ENCODE measurements at regions not wholly inside any gene's neighbourhood (a gene's known extent, or its start where the extent isn't known, plus 50 kb on each side); places are given as distances from the start of the nearest gene placed in this dataset.

DNA sequence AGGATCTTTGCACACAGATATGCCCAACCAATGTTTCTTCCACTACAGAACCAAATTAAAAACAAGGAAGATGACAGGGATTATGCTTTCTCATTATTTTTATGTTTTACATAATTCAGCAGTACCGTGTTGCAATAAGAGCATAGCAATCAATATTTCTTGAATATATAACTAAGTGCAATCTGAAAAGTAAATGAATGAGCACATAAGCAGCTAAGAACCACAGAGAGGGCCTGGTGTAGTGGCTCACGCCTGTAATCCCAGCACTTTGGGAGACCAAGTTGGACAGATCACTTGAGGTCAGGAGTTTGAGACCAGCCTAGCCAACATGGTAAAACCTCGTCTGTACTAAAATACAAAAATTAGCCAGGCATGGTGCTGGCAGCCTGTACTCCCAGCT lies 423.7 kb downstream of the MRPL39 start:
- no CpG with 5 or more reads among the region's 3 CpGs for WGBS, 2 experiments (ENCODE audit: extremely low coverage in 2 of 2, insufficient read length in 1 of 2)
- H3K79me1 ChIP-seq (ENCODE audit: low read depth in 1 of 2, low read length in 2 of 2): no peaks in the 10 kb centered on the region
- H3K9me1 ChIP-seq (ENCODE audit: insufficient read depth, low read length): no peaks in the 10 kb centered on the region
- no peak overlapping the region for H3K9ac ChIP-seq (ENCODE audit: low read depth, low read length)
- no peaks in the 10 kb centered on the region for H3K27me3 ChIP-seq (ENCODE audit: control insufficient read depth, insufficient read depth, low read length)
- no peak overlapping the region for H4K8ac ChIP-seq (ENCODE audit: low read depth in 2 of 2, low read length in 2 of 2)
- no peak overlapping the region for H2BK5ac ChIP-seq (ENCODE audit: low read depth, low read length, poor library complexity, severe bottlenecking)
- no peak overlapping the region for H3K27ac ChIP-seq (ENCODE audit: insufficient read depth, low read length)
- H3K4me1 ChIP-seq (ENCODE audit: control insufficient read depth, insufficient read depth, low read length): no peaks in the 10 kb centered on the region
- no peak overlapping the region for H3K18ac ChIP-seq (ENCODE audit: low read depth, low read length)
- H4K91ac ChIP-seq (ENCODE audit: insufficient read depth, low read depth, low read length): no peak overlapping the region
- H3K4me2 ChIP-seq (ENCODE audit: low read depth, low read length): no peak overlapping the region
- no peaks in the 10 kb centered on the region for H3K9me3 ChIP-seq (ENCODE audit: control insufficient read depth, insufficient read depth, low read length)
- H3K36me3 ChIP-seq (ENCODE audit: control insufficient read depth, insufficient read depth, low read length): no peaks in the 10 kb centered on the region
- ChIA-PET POLR2A (ENCODE audit: unreplicated experiment) (no interaction called here), CTCF (interaction anchor here (0.5 kb wide), 1 partner anchor 377 kb away, joined by 3 read pairs; no protein-coding TSS in a partner anchor)
- intact Hi-C loops (cut with micrococcal nuclease) (no loop called here), dilution Hi-C loops (cut with HindIII; ENCODE audit: low sequenced_read_pairs, unreplicated experiment) (no loop called here), in situ Hi-C loops (cut with MboI; ENCODE audit: low sequenced_read_pairs) (no loop called here)
- H3K4ac ChIP-seq (ENCODE audit: low read depth, low read length): no peak overlapping the region
- no peak overlapping the region for H2BK120ac ChIP-seq (ENCODE audit: low read depth, low read length)
- no peak overlapping the region for H2BK20ac ChIP-seq (ENCODE audit: low read depth, low read length)
- H2AK9ac ChIP-seq (replicated peaks; ENCODE audit: low read depth, low read length, poor library complexity): no peak overlapping the region
- H2AK5ac ChIP-seq (ENCODE audit: low read depth, low read length): no peak overlapping the region
- H4K20me1 ChIP-seq (ENCODE audit: insufficient read depth, low read length): no peaks in the 10 kb centered on the region
- no peak overlapping the region for H4K5ac ChIP-seq (ENCODE audit: low read depth, low read length)
- no peak overlapping the region for H2BK15ac ChIP-seq (ENCODE audit: low read depth, low read length)
- no peak overlapping the region for H3K4me3 ChIP-seq (ENCODE audit: insufficient read depth, low read depth, low read length)
- no peak for TF ChIP-seq CEBPB (IDR thresholded peaks at IDR 0.05; ENCODE audit: low read depth, low read length)
- TF ChIP-seq, protein P1, sequence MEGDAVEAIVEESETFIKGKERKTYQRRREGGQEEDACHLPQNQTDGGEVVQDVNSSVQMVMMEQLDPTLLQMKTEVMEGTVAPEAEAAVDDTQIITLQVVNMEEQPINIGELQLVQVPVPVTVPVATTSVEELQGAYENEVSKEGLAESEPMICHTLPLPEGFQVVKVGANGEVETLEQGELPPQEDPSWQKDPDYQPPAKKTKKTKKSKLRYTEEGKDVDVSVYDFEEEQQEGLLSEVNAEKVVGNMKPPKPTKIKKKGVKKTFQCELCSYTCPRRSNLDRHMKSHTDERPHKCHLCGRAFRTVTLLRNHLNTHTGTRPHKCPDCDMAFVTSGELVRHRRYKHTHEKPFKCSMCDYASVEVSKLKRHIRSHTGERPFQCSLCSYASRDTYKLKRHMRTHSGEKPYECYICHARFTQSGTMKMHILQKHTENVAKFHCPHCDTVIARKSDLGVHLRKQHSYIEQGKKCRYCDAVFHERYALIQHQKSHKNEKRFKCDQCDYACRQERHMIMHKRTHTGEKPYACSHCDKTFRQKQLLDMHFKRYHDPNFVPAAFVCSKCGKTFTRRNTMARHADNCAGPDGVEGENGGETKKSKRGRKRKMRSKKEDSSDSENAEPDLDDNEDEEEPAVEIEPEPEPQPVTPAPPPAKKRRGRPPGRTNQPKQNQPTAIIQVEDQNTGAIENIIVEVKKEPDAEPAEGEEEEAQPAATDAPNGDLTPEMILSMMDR (conservative IDR thresholded peaks at IDR 0.05; ENCODE audit: low read depth, low read length): no peak
- TF ChIP-seq RFX5 (IDR thresholded peaks at IDR 0.05; ENCODE audit: low read depth, low read length): no peak
- TF ChIP-seq CHD1 (IDR thresholded peaks at IDR 0.05; ENCODE audit: low read depth, low read length): no peak
- no peak for TF ChIP-seq POLR2A (IDR thresholded peaks at IDR 0.05; ENCODE audit: low read depth, low read length)
- no peak for TF ChIP-seq BHLHE40 (IDR thresholded peaks at IDR 0.05; ENCODE audit: low read depth, low read length)
- no peak for TF ChIP-seq SMC3 (IDR thresholded peaks at IDR 0.05; ENCODE audit: low read depth, low read length)
- no peak for TF ChIP-seq RAD21 (IDR thresholded peaks at IDR 0.05; ENCODE audit: low read length)
- TF ChIP-seq, protein P2, sequence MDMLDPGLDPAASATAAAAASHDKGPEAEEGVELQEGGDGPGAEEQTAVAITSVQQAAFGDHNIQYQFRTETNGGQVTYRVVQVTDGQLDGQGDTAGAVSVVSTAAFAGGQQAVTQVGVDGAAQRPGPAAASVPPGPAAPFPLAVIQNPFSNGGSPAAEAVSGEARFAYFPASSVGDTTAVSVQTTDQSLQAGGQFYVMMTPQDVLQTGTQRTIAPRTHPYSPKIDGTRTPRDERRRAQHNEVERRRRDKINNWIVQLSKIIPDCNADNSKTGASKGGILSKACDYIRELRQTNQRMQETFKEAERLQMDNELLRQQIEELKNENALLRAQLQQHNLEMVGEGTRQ (IDR thresholded peaks at IDR 0.05; ENCODE audit: low read depth, low read length): no peak
- TF ChIP-seq NFE2L2 (IDR thresholded peaks at IDR 0.05; ENCODE audit: low read depth, low read length): no peak
- no peak for TF ChIP-seq RCOR1 (IDR thresholded peaks at IDR 0.05; ENCODE audit: insufficient replicate concordance, low read length)
- no peak for TF ChIP-seq MXI1 (IDR thresholded peaks at IDR 0.05; ENCODE audit: borderline replicate concordance, low read depth, low read length)
- TF ChIP-seq MAFK (IDR thresholded peaks at IDR 0.05; ENCODE audit: low read depth, low read length): no peak
- TF ChIP-seq, protein P3, sequence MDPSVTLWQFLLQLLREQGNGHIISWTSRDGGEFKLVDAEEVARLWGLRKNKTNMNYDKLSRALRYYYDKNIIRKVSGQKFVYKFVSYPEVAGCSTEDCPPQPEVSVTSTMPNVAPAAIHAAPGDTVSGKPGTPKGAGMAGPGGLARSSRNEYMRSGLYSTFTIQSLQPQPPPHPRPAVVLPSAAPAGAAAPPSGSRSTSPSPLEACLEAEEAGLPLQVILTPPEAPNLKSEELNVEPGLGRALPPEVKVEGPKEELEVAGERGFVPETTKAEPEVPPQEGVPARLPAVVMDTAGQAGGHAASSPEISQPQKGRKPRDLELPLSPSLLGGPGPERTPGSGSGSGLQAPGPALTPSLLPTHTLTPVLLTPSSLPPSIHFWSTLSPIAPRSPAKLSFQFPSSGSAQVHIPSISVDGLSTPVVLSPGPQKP (IDR thresholded peaks at IDR 0.05; ENCODE audit: borderline replicate concordance, low read depth, low read length): no peak
- H3K14ac ChIP-seq (replicated peaks; ENCODE audit: low read depth, low read length): no peak overlapping the region
- BruUV-seq (replicated peaks): no TSS peak
- H2AFZ ChIP-seq (replicated peaks; ENCODE audit: low read length, poor library complexity): no peak overlapping the region
- ATAC-seq (ENCODE audit: low read depth): no peak
- H3K23ac ChIP-seq (ENCODE audit: low read depth, low read length): no peak overlapping the region
- H3K56ac ChIP-seq (ENCODE audit: extremely low read depth, insufficient read depth, low read length): no peak overlapping the region
- DNase-seq: no peak

All from IMR-90 (cell line).